Motor neuron (in vitro differentiated cells): ENCODE measurements at regions not wholly inside any gene's neighbourhood (a gene's known extent, or its start where the extent isn't known, plus 50 kb on each side); places are given as distances from the start of the nearest gene placed in this dataset.
"Not testable (repeated sequence)": the region's sequence is repeated elsewhere in the genome, so short reads cannot be mapped to it uniquely, and the experiment has no call there.

Source experiments
- ATAC-seq, 8 experiments: fragments of 200-7000 bp; cut with Tn5 transposase; replicated peaks in 6 of 8; 2 replicates each; pipeline ENCODE4 v1.8.0; 2021; ENCODE audit warnings: mild to moderate bottlenecking in 8 of 8, moderate library complexity in 8 of 8
- H3K27ac ChIP-seq, 2 donors: fragments of 250-450 bp; sonication (Bioruptor Pico); 2 replicates each; pipeline ENCODE4 v1.9.0; 2021; ENCODE audit warnings: antibody characterized with exemption in 2 of 2, mild to moderate bottlenecking in 2 of 2, moderate library complexity in 1 of 2
- H3K4me1 ChIP-seq, 2 donors: fragments of 250-450 bp; sonication (Bioruptor Pico); replicated peaks in 1 of 2; 2 replicates each; pipeline ENCODE4 v1.6.1; 2021; ENCODE audit warnings: antibody characterized with exemption in 2 of 2, mild to moderate bottlenecking in 2 of 2, moderate library complexity in 1 of 2
- H3K4me3 ChIP-seq, 5 donors: fragments of 250-450 bp; sonication (Bioruptor Pico); 2 replicates each; pipeline ENCODE4 v1.9.0; 2021; ENCODE audit warnings: antibody characterized with exemption in 5 of 5, mild to moderate bottlenecking in 5 of 5, moderate library complexity in 4 of 5
- WGBS, 10 experiments: fragments of 450-650 bp; shearing (Covaris generic); methylation state at CpG; one replicate each; pipeline ENCODE4 v1.0.0; 2022; 5-methylcytosine and 5-hydroxymethylcytosine counted together
- in situ Hi-C, 9 experiments: fragments of 400-800 bp; cut with MboI; loops; one replicate each; pipeline ENCODE4 v1.15.0; 2021; ENCODE audit warnings: low sequenced_read_pairs in 9 of 9, low pct_unique_long_range_greater_than_20kb in 2 of 9; ENCODE audit not compliant: unreplicated experiment in 9 of 9

GRCh38 chr2:95671992-95672391 lies 80.2 kb downstream of the TRIM43 start:
- H3K27ac ChIP-seq, H3K4me3 ChIP-seq, ATAC-seq, in situ Hi-C loops, H3K4me1 ChIP-seq: not testable (repeated sequence)
- 50 to 86% (median 72%) methylated on average over 1 of the region's 1 CpG; no CpG with 5 or more reads in 6 of the 10 experiments for WGBS, 10 experiments

GRCh38 chr2:95672500-95672899 lies 80.7 kb downstream of the TRIM43 start:
- H3K27ac ChIP-seq, H3K4me1 ChIP-seq, in situ Hi-C loops, H3K4me3 ChIP-seq: not testable (repeated sequence)
- peak in 3 of 8 experiments; percentile 81 to 93 (median 84) for ATAC-seq
- WGBS, 10 experiments: 0% methylated on average over 1 of the region's 1 CpG; no CpG with 5 or more reads in 9 of the 10 experiments

GRCh38 chr2:95674186-95674585 lies 82.4 kb downstream of the TRIM43 start:
- ATAC-seq: peak in 1 of 8 experiments; percentile 9
- no peaks in the 10 kb centered on the region for H3K4me1 ChIP-seq
- H3K4me3 ChIP-seq: no peak overlapping the region
- in situ Hi-C loops: no loop called here
- 40 to 100% (median 79%) methylated on average over 1 to 5 of the region's 5 CpGs for whole genome bisulfite sequencing, 10 experiments
- H3K27ac ChIP-seq: no peak overlapping the region

- ATAC-seq, H3K27ac ChIP-seq, in situ Hi-C loops, H3K4me1 ChIP-seq, H3K4me3 ChIP-seq: not testable (repeated sequence)
- 0 to 100% (median 31%) methylated on average over 1 of the region's 1 CpG; no CpG with 5 or more reads in 4 of the 10 experiments for WGBS, 10 experiments
These were observed 84.8 kb downstream of the TRIM43 start for GRCh38 chr2:95676573-95676972.

- in situ Hi-C loops: no loop called here
- ATAC-seq: no peak
- Histone ChIP-seq H3K4me3 (no peak overlapping the region), H3K4me1 (no peaks in the 10 kb centered on the region), H3K27ac (no peak overlapping the region)
- WGBS, 10 experiments: 72 to 100% (median 100%) methylated on average over 1 to 4 of the region's 4 CpGs; no CpG with 5 or more reads in 1 of the 10 experiments
These were observed 85.5 kb downstream of the TRIM43 start for GRCh38 chr2:95677346-95677745.

GRCh38 chr2:95677833-95678232 lies 86.0 kb downstream of the TRIM43 start:
- H3K4me1 ChIP-seq, in situ Hi-C loops, H3K4me3 ChIP-seq, ATAC-seq, H3K27ac ChIP-seq: not testable (repeated sequence)
- 0 to 100% (median 43%) methylated on average over 1 of the region's 3 CpGs; no CpG with 5 or more reads in 7 of the 10 experiments for WGBS, 10 experiments

- in situ Hi-C loops, H3K27ac ChIP-seq, ATAC-seq, H3K4me3 ChIP-seq, H3K4me1 ChIP-seq: not testable (repeated sequence)
- 40 to 100% methylated on average over 1 of the region's 1 CpG; no CpG with 5 or more reads in 8 of the 10 experiments for WGBS, 10 experiments
These were observed 89.4 kb downstream of the TRIM43 start for GRCh38 chr2:95681158-95681557.

- peak in 1 of 8 experiments; percentile 10 for ATAC-seq
- WGBS, 10 experiments: 30 to 80% methylated on average over 1 to 2 of the region's 6 CpGs; no CpG with 5 or more reads in 8 of the 10 experiments
- H3K4me1 ChIP-seq, H3K4me3 ChIP-seq, H3K27ac ChIP-seq, in situ Hi-C loops: not testable (repeated sequence)
These were observed 89.8 kb downstream of the TRIM43 start for GRCh38 chr2:95681589-95682081.

- H3K4me1 ChIP-seq, H3K27ac ChIP-seq, in situ Hi-C loops: not testable (repeated sequence)
- WGBS, 10 experiments: 0 to 70% (median 0%) methylated on average over 1 to 2 of the region's 19 CpGs; no CpG with 5 or more reads in 3 of the 10 experiments
- ATAC-seq: peak in 3 of 8 experiments; percentile 50 to 58 (median 50)
- H3K4me3 ChIP-seq: peak overlapping the region; percentile 22 to 36 (median 32)
These were observed 91.2 kb downstream of the TRIM43 start for GRCh38 chr2:95682889-95683517.

- H3K4me3 ChIP-seq: no peak overlapping the region
- no peaks in the 10 kb centered on the region for H3K4me1 ChIP-seq
- ATAC-seq: no peak
- WGBS, 10 experiments: 86 to 100% (median 92%) methylated on average over 1 to 3 of the region's 3 CpGs; no CpG with 5 or more reads in 3 of the 10 experiments
- no peak overlapping the region for H3K27ac ChIP-seq
- in situ Hi-C loops: no loop called here
These were observed 93.7 kb downstream of the TRIM43 start for GRCh38 chr2:95685513-95685912.

- H3K27ac ChIP-seq, H3K4me1 ChIP-seq, H3K4me3 ChIP-seq, in situ Hi-C loops: not testable (repeated sequence)
- WGBS, 10 experiments: 0 to 89% (median 23%) methylated on average over 1 to 4 of the region's 5 CpGs; no CpG with 5 or more reads in 6 of the 10 experiments
- peak in 3 of 8 experiments; percentile 56 to 62 (median 62) for ATAC-seq
These were observed 94.4 kb downstream of the TRIM43 start for GRCh38 chr2:95686056-95686825.

GRCh38 chr2:95687852-95688251 lies 96.1 kb downstream of the TRIM43 start:
- ATAC-seq: peak in 3 of 8 experiments; percentile 19 to 38 (median 23)
- WGBS, 10 experiments: 0% methylated on average over 1 of the region's 2 CpGs; no CpG with 5 or more reads in 9 of the 10 experiments
- in situ Hi-C loops: not testable (repeated sequence)

GRCh38 chr2:95691210-95691609 lies 99.4 kb downstream of the TRIM43 start:
- ATAC-seq, H3K4me3 ChIP-seq, in situ Hi-C loops: not testable (repeated sequence)
- peak overlapping the region in 1 of 2 donors; percentile 19 for H3K27ac ChIP-seq
- WGBS, 10 experiments: 20 to 100% (median 77%) methylated on average over 1 to 6 of the region's 7 CpGs
- H3K4me1 ChIP-seq: peaks cover 0 to 13% of the 10 kb centered on the region in 2 donors

More at GRCh38 chr2:95687852-95688251, 96.1 kb downstream of the TRIM43 start:
- peaks cover 0 to 13% of the 10 kb centered on the region in 2 donors for H3K4me1 ChIP-seq
- H3K27ac ChIP-seq, H3K4me3 ChIP-seq: not testable (repeated sequence)
